OCI-M1 (cell line): ENCODE measurements at regions not wholly inside any gene's neighbourhood (a gene's known extent, or its start where the extent isn't known, plus 50 kb on each side); places are given as distances from the start of the nearest gene placed in this dataset.

Source experiments
- DNase-seq: peaks from one replicate; lab custom pipeline; 2025; lab: John Stamatoyannopoulos, UW

GRCh38 chr7:109136893-109137292 lies 567.2 kb downstream of the DNAJB9 start:
- no peak for DNase-seq

DNA sequence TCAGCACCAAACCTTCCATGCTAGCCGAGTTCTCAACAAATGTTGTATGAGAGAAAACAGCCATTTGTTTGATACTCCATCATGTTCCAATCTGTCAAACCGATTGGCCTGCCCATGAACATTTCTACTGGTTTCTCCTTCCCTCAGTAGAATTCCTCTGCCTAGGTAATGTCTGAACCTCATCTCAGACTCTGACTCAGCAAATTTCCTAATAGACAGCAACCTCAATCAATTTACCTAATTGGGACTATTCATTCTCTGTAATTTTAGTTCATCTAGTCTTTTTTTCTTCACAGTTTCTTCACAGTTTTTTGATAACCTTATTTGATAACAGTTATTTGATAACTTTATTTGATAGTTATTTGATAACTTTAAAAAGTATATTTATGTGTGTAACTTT lies 585.1 kb downstream of the DNAJB9 start:
- DNase-seq: no peak

GRCh38 chr7:109158246-109158645 lies 588.6 kb downstream of the DNAJB9 start:
- no peak for DNase-seq

GRCh38 chr7:109176661-109177060 lies 607.0 kb downstream of the DNAJB9 start:
- no peak for DNase-seq

DNA sequence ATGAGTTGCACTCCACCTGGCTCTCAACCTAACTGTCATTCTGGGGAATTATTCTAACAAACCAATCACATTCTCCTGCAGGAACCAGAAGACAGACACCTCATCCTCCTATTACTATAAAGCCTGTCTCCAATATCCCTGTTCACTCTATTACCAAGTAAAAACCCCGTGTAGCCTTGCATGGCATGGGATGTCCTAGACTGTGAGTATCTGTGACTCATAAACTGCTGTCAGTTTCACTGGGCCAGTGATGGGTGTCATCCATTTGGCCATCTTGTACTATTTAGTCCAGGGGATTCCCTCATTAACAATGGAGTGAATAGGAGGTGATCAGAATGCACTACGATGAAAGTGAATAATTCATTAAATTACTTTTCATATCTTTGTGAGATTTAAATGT lies 608.7 kb downstream of the DNAJB9 start:
- DNase-seq: no peak

GRCh38 chr7:109179601-109180000 lies 609.9 kb downstream of the DNAJB9 start:
- DNase-seq: no peak

GRCh38 chr7:109190766-109191398 lies 621.2 kb downstream of the DNAJB9 start:
- no peak for DNase-seq

DNA sequence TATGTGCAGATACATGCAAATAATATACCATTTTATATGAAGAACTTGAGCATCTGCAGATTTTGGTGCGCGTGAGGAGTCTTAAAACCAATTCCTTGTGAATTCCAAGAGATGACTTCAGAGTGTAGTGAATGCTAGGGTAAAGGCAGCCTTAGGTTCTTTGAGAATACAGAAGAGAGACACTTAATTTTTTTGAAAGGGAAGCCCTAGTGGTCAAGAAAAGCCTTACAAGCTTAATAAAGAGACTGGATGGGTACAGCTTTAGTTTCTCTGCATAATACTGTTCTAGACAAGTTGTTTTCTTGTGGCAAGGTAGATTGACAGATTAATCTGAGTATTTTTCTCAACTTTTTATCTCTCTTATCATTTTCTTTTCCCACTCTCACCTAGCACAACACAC lies 636.5 kb downstream of the DNAJB9 start:
- DNase-seq: no peak

DNA sequence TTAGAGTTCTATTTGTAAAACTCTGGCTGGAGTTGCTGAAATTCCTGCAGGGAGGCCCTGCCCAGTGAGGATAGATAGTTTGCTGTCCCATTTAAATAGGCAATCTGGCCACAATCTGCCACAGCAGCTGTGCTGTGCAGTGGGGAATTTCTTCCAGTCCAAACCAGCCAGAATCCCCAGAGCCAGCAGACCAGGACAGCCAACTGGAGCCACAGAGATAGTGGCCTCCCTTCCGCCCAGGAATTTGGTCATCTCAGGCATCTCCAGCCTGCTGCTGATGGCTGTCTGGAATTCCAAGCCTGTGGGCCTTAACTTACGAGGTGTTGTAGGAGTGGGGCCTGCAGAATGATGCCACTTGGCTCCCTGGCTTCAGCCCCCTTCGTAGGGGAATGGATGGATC lies 643.4 kb downstream of the DNAJB9 start:
- no peak for DNase-seq

DNA sequence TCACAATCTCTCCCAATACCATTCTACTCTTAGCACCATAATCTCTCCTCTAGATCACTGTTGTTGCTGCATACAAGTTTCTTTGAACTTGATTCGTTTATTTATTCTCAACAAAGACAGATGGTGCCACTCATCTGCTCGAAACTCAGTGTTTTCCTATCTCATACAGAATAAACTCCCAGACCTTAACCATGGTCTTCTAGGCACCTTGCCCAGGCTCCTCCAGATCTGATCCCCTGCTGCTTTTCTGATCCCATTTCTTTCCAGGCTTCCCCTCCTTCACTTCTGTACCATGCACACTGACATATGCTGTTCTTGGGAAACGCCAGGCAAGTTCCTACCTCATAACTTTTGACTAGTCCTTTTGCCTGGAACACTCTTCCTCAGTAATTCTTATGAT lies 645.7 kb downstream of the DNAJB9 start:
- no peak for DNase-seq

DNA sequence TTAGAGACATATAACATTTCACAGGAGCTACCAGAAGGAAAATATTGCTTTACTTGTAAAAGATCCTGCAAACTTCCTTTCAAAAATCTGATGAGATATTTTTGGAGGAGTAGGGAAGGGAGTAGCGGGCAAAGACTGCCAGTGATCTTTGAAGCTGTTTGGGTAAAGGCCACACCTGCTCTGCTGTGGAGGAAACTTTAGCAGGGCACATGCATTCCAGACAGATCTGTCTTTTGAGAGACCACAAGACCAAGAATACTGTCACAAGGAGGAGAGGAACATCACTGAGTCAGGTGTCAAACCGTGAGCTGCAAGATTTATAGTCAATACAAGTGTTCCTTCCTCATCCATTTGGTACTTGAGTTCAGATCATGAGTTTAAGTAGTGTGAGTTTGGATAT lies 654.4 kb downstream of the DNAJB9 start:
- DNase-seq: no peak

DNA sequence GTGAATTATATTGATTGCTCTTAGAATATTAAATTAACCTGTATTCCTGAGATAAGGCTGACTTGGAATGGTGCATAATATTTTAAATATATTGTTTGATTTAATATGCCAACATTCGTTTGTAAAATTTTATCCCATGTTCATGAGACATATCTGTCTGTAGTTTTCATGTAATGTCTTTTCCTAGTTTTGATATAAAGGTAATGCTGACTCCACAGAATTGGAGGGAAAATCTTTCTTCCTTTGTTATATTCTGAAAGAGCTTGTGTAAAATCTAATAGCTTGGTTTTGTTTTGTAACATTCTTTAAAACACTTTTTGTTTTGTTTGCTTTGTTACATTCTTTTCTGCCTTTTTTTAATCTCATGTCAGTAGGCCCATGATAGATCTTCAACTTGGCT lies 657.0 kb downstream of the DNAJB9 start:
- no peak for DNase-seq

GRCh38 chr7:109235316-109235715 lies 665.6 kb downstream of the DNAJB9 start:
- no peak for DNase-seq

GRCh38 chr7:109246330-109247077 lies 676.8 kb downstream of the DNAJB9 start:
- DNase-seq: no peak

DNA sequence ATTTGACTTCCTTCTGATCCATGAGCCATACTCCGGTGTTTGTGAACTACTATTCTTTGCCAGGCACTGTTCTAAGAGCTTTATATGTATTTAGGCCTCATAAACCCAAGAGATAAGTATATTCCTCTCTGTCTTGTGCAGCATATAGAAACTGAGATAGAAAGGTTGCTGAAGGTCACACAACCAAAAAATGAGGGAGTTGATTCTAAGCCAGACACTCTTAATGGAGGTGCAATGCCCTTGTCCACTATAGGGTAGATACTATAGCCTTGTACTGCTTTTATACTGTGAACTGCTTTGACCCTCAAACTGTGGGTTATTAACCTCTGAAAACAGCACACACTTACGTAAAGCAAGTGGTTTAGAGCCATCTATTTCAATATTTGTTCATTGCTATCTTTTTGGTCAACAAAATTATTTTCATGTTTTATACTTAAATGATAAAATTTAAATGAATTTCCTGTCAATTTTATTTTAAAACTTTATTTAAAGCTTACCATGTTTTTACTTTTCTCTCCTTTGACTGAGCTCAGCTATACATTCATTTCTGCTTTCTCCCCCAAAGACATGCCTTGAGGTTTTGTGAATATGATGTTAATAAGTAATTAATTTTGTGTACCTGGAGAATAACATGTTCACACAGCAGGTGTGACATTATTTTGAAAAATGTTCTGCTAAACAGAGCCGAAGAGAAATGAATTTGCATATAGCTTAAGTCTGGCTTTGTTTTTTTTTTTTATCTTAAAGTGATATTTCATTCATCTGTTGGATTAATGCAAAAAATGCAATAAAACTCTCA lies 687.3 kb downstream of the DNAJB9 start:
- DNase-seq: no peak

- peak; percentile 33 for DNase-seq
Measured at GRCh38 chr7:109259151-109259550, 689.5 kb downstream of the DNAJB9 start.

GRCh38 chr7:109261781-109262180 lies 692.1 kb downstream of the DNAJB9 start:
- no peak for DNase-seq

- no peak for DNase-seq
Measured at GRCh38 chr7:109266610-109267009, 696.9 kb downstream of the DNAJB9 start.

DNA sequence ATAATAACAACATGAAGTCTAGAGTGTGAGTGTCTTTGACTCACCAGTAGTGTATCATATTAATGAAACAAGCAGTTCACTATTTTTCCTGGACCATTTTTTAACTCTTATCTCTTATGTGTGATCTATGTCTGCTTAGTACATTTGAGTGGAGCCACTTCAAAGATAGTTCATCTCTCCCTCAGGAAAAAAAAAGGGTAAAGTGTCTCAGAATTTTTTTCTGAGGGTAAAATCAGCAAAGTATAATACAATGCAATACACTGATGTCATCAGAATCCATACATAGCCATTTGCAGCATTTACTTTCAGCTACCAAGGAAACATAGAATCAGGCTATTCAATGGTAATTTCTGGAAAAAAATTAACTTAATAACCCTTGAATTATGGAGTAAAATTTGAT lies 706.7 kb downstream of the DNAJB9 start:
- no peak for DNase-seq

DNA sequence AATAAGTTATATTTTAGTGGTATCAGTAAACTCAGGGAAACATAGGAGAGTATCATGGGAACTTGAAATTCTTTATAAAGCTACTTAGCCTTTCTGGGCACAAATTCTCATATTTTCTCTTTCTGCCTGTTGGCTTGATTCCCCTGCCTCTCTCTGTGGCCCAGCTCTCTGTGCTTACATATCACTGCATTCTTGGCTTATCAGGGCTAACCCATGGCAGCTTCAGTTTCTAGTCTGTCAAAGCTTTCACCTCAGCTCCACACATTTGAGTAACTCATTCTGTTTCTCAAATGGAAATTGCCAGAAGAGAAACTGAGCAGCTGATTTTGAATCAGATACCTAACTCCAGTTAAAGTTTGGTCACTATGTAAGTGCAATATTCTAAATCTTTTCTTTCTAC lies 713.1 kb downstream of the DNAJB9 start:
- DNase-seq: no peak

DNA sequence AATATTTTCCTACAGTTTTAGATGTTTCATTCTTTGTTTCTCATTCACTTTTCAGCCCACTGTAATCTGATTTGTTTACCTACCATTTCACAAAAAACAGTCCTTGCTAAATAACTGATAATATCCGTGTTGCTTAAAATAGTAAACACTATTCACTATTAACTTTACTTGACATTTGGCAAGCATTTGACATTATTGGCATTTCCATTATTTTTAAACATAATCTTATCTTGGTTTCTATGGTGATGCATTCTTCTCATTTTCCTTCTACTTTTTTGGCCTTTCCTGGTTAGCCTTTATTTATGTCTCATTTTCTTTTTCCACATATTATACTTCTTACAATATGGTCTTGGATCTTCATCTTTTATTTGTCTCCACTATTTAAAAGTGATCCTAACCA lies 715.3 kb downstream of the DNAJB9 start:
- no peak for DNase-seq

DNA sequence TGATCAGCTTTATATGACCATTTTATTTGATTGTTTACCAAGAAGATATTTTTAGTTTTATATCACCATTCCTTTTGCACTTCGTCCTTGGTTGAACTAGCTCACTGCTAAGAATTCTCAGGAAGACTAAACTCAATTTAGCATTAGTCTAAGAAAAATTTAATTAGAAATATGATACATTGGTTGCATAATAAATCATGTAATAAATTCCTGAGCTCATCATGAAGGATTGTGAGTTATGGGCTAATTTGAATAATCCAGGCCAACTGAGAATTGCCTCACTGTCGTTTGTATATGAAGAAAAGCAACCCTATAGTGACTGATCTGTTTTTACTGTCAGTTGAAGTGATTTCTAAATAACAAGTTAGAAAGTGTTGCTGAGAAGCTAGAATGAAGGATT lies 725.5 kb downstream of the DNAJB9 start:
- DNase-seq: no peak

GRCh38 chr7:109308816-109309215 lies 739.1 kb downstream of the DNAJB9 start:
- no peak for DNase-seq
